ENCODE measurements at regions not wholly inside any gene's neighbourhood (a gene's known extent, or its start where the extent isn't known, plus 50 kb on each side); places are given as distances from the start of the nearest gene placed in this dataset.

- Histone ChIP-seq H3K27ac (ENCODE audit: low read length) (no peak overlapping the region), H2AFZ (ENCODE audit: low read length) (no peak overlapping the region), H3F3A (ENCODE audit: low read length, unreplicated experiment) (no peaks in the 10 kb centered on the region), H3K79me2 (ENCODE audit: low read length) (no peaks in the 10 kb centered on the region), H3K9me3 (ENCODE audit: low read length) (no peaks in the 10 kb centered on the region), H3K27me3 (ENCODE audit: low read length) (no peaks in the 10 kb centered on the region), H3K4me3 (ENCODE audit: low read length) (no peak overlapping the region), H3K4me1 (ENCODE audit: insufficient read depth, low read length) (no peaks in the 10 kb centered on the region), H3K9ac (ENCODE audit: low read length) (no peak overlapping the region), H3K9me2 (replicated peaks; ENCODE audit: low read length) (no peaks in the 10 kb centered on the region), H3K4me2 (ENCODE audit: low read length) (no peak overlapping the region), H3K36me3 (ENCODE audit: low read depth, low read length) (no peaks in the 10 kb centered on the region), H4K20me1 (ENCODE audit: low read length) (no peaks in the 10 kb centered on the region)
- ChIA-PET CTCF (no interaction called here), POLR2A (ENCODE audit: unreplicated experiment) (no interaction called here)
- intact Hi-C loops (cut with micrococcal nuclease) = no loop called here
- no peak for TF ChIP-seq EZH2phosphoT487 (IDR thresholded peaks at IDR 0.05; ENCODE audit: borderline replicate concordance, low read length)
- no peak for TF ChIP-seq CTCF (conservative IDR thresholded peaks at IDR 0.05; ENCODE audit: low read depth, low read length)
- no peak for TF ChIP-seq EZH2 (IDR thresholded peaks at IDR 0.05; ENCODE audit: low read length, unreplicated experiment)
- ATAC-seq (no peak), DNase-seq (no peak)
- BruUV-seq (replicated peaks) = no TSS peak
Measured at GRCh38 chr9:82062245-82062644, 73.7 kb downstream of the SPATA31D1 start.

- Histone ChIP-seq H4K20me1 (ENCODE audit: low read length) (no peaks in the 10 kb centered on the region), H3K27ac (ENCODE audit: low read length) (no peak overlapping the region), H3K4me3 (ENCODE audit: low read length) (no peak overlapping the region), H3F3A (ENCODE audit: low read length, unreplicated experiment) (no peaks in the 10 kb centered on the region), H3K4me2 (ENCODE audit: low read length) (no peak overlapping the region), H3K9me2 (replicated peaks; ENCODE audit: low read length) (no peaks in the 10 kb centered on the region), H3K36me3 (ENCODE audit: low read depth, low read length) (no peaks in the 10 kb centered on the region), H3K79me2 (ENCODE audit: low read length) (no peaks in the 10 kb centered on the region), H3K9me3 (ENCODE audit: low read length) (no peaks in the 10 kb centered on the region), H3K9ac (ENCODE audit: low read length) (no peak overlapping the region), H2AFZ (ENCODE audit: low read length) (no peak overlapping the region), H3K4me1 (ENCODE audit: insufficient read depth, low read length) (no peaks in the 10 kb centered on the region), H3K27me3 (ENCODE audit: low read length) (no peaks in the 10 kb centered on the region)
- no TSS peak for BruUV-seq (replicated peaks)
- TF ChIP-seq EZH2 (IDR thresholded peaks at IDR 0.05; ENCODE audit: low read length, unreplicated experiment) (no peak), CTCF (conservative IDR thresholded peaks at IDR 0.05; ENCODE audit: low read depth, low read length) (no peak), EZH2phosphoT487 (IDR thresholded peaks at IDR 0.05; ENCODE audit: borderline replicate concordance, low read length) (no peak)
- intact Hi-C loops (cut with micrococcal nuclease) = no loop called here
- POLR2A ChIA-PET (ENCODE audit: unreplicated experiment) = no interaction called here
- CTCF ChIA-PET = no interaction called here
- DNase-seq (no peak), ATAC-seq (no peak)
Measured at GRCh38 chr9:82073551-82074543, 85.3 kb downstream of the SPATA31D1 start.

- Histone ChIP-seq H3K9ac (ENCODE audit: low read length) (no peak overlapping the region), H3K36me3 (ENCODE audit: low read depth, low read length) (no peaks in the 10 kb centered on the region), H2AFZ (ENCODE audit: low read length) (no peak overlapping the region), H3K9me2 (replicated peaks; ENCODE audit: low read length) (no peaks in the 10 kb centered on the region), H4K20me1 (ENCODE audit: low read length) (no peaks in the 10 kb centered on the region), H3K79me2 (ENCODE audit: low read length) (no peaks in the 10 kb centered on the region), H3K4me1 (ENCODE audit: insufficient read depth, low read length) (peaks cover 10% of the 10 kb centered on the region; the same call in 1 of the 2 replicates), H3F3A (ENCODE audit: low read length, unreplicated experiment) (no peaks in the 10 kb centered on the region), H3K27me3 (ENCODE audit: low read length) (no peaks in the 10 kb centered on the region), H3K9me3 (ENCODE audit: low read length) (no peaks in the 10 kb centered on the region), H3K4me2 (ENCODE audit: low read length) (no peak overlapping the region), H3K4me3 (ENCODE audit: low read length) (no peak overlapping the region), H3K27ac (ENCODE audit: low read length) (no peak overlapping the region)
- TF ChIP-seq CTCF (conservative IDR thresholded peaks at IDR 0.05; ENCODE audit: low read depth, low read length) = no peak
- TF ChIP-seq EZH2phosphoT487 (IDR thresholded peaks at IDR 0.05; ENCODE audit: borderline replicate concordance, low read length) = no peak
- no peak for TF ChIP-seq EZH2 (IDR thresholded peaks at IDR 0.05; ENCODE audit: low read length, unreplicated experiment)
- intact Hi-C loops (cut with micrococcal nuclease) = no loop called here
- no TSS peak for BruUV-seq (replicated peaks)
- ChIA-PET CTCF (no interaction called here), POLR2A (ENCODE audit: unreplicated experiment) (no interaction called here)
- DNase-seq (no peak), ATAC-seq (no peak)
Measured at GRCh38 chr9:82080265-82080664, 91.7 kb downstream of the SPATA31D1 start.

Data from PC-3 (cell line).